ENCODE measurements at regions not wholly inside any gene's neighbourhood (a gene's known extent, or its start where the extent isn't known, plus 50 kb on each side); places are given as distances from the start of the nearest gene placed in this dataset.

- no peak for TF ChIP-seq CTCF (conservative IDR thresholded peaks at IDR 0.05)
- H3K27ac ChIP-seq, result no peak overlapping the region
Measured at GRCh38 chr13:72217142-72217541, 350.1 kb upstream of the DACH1 start.

GRCh38 chr13:72208112-72208645 is 341.2 kb upstream of the DACH1 start:
- no peak for TF ChIP-seq CTCF (conservative IDR thresholded peaks at IDR 0.05)
- H3K27ac ChIP-seq, result no peak overlapping the region

GRCh38 chr13:72205773-72206172 is 338.8 kb upstream of the DACH1 start:
- no peak overlapping the region for H3K27ac ChIP-seq
- TF ChIP-seq CTCF (conservative IDR thresholded peaks at IDR 0.05), result no peak

- TF ChIP-seq CTCF (conservative IDR thresholded peaks at IDR 0.05), result no peak
- H3K27ac ChIP-seq, result no peak overlapping the region
Measured at GRCh38 chr13:72204291-72204690, 337.3 kb upstream of the DACH1 start.

GRCh38 chr13:72201726-72202125 is 334.7 kb upstream of the DACH1 start:
- no peak for TF ChIP-seq CTCF (conservative IDR thresholded peaks at IDR 0.05)
- H3K27ac ChIP-seq, result no peak overlapping the region

- no peak overlapping the region for H3K27ac ChIP-seq
- no peak for TF ChIP-seq CTCF (conservative IDR thresholded peaks at IDR 0.05)
Measured at GRCh38 chr13:72199640-72200039, 332.6 kb upstream of the DACH1 start.

- no peak overlapping the region for H3K27ac ChIP-seq
- no peak for TF ChIP-seq CTCF (conservative IDR thresholded peaks at IDR 0.05)
Measured at GRCh38 chr13:72198967-72199560, 332.1 kb upstream of the DACH1 start.
